Stimulated activated CD8-positive, alpha-beta memory T cell treated with anti-CD3 and anti-CD28 coated beads, Interleukin-4, amount 100 ng/mL, for 48 hours (primary cell): ENCODE measurements at regions not wholly inside any gene's neighbourhood (a gene's known extent, or its start where the extent isn't known, plus 50 kb on each side); places are given as distances from the start of the nearest gene placed in this dataset.
"Not testable (repeated sequence)": the region's sequence is repeated elsewhere in the genome, so short reads cannot be mapped to it uniquely, and the experiment has no call there.

Experiments
- DNase-seq: peaks from one replicate; pipeline ENCODE4 v3.0.0-alpha.2; 2020

DNA sequence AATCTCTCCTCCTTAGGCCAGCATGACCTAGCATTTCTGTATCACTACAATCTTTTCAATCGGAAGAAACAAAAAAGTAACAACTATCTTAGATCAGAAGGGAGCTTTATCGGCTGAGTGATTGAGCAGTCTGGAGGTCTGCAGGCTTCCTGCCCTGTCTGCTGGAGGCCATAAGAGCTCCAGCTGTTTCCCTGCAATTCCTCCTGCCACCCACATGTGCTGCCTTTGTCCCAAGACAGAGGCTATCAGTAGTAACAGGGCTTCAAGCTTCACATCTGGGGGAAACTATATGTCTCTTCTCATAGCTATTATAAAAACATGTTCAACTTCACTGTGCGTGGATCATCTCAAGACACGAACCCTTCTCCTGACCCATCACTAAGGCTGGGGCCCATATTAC, 70.1 kb upstream of the VWC2 start:
- DNase-seq = no peak

DNA sequence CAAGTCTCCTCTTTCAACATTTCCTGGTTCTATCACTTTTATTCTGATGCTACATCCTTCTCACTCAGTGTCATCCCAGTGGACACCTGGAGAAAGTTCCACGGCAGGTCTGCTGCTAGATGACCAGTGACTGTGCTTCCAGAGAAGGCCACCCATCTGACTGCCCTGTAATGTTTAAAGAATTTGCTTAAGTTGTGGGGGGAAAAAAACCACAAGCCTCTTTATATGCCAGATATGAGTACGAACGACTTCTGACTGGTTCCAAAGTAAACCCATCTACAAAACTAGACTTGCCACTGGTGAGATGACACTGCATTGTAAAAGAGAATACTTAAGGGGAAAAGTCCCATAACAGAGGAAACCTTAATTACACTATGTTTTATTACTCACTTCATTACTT, 69.6 kb upstream of the VWC2 start:
- DNase-seq = no peak

DNA sequence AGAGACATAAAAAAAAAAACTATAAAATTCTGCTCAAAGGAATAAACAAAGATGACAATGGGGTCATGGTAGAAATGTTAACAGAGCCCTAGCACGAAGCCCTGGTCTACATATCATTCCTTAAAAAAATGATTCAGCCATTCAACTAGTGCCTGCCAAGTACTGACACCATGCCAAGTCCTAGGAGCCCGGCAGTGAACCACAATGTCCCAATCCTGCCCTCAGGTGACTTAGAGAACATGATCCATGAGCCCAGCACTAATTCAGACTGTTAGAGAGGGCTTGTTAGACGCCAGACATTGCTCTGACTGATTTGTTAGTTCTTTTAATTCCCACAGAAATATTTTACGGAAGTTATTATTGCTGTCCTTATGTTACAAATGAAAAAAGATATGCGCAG, 67.3 kb upstream of the VWC2 start:
- no peak for DNase-seq

DNA sequence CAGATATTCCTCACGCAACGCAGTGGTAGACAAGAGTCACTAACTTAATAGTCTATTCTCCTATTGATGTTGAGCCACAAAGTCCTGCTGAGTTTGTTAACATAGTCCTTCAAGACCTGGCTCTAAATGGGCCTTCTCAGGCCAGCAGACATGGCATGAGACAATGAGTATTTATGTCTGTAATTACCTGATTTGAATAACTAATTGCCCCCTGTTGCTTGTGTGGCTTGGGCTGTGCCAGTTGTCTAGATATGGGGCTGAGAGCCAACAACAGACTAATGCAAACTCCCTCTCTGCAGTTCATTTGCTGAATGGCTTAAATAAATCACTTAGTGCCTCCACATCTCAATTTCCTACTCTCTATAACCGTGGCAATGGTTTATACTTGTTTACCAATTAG, 65.5 kb upstream of the VWC2 start:
- no peak for DNase-seq

DNA sequence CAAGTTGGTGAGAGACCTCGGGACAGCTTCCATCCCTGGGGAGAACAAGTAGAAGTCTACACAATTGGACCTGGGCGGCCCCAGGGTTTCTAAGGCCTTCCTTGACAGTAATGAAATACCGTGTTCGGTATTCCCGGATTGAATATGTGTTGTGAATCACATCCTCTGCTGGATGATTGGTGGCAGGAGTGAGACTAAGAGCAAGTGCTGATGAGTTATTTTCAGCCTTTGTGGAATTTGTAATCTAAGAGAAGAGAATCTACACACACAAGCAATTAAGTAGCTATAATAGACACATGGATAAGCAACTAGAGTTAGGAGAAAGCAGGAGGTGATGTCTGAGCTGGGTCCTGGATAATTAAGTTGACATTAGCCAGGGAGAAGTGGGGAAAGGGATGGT, 64.8 kb upstream of the VWC2 start:
- DNase-seq = no peak

DNA sequence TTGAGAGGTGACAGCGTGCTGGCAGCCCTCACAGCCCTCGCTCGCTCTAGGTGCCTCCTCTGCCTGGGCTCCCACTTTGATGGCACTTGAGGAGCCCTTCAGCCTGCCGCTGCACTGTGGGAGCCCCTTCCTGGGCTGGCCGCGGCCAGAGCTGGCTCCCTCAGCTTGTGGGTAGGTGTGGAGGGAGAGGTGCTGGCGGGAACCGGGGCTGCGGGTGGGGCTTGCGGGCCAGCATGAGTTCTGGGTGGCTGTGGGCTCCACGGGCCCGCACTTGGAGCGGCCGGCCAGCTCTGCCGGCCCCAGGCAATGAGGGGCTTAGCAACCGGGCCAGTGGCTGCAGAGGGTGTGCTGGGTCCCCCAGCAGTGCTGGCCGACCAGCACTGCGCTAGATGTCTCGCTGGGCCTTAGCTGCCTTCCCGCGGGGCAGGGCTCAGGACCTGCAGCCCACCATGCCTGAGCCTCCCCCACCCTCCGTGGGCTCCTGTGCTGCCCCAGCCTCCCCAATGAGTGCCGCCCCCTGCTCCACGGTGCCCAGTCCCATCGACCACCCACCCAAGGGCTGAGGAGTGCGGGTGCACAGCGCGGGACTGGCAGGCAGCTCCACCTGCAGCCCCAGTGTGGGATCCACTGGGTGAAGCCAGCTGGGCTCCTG, 62.2 kb upstream of the VWC2 start:
- DNase-seq = not testable (repeated sequence)

DNA sequence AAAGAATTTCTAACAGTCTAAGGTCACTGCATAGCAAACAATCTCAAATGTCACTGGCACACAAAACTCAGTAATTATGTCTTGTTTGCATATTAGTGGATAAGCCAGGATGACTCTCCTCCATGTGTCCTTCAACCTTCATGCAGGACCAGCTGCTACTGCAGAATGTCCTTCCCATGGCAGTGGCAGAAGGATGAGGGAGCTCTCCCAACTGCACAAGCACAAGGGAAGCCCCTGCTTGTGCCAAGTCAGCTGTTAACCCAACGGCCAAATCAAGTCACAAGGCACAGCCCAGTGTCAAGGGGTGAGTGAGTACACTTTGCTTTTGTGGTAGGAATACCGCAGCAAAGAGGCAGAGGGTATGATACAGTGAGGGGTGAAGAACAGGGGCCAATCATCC, 59.3 kb upstream of the VWC2 start:
- DNase-seq = no peak

GRCh38 chr7:49715486-49715885, 58.0 kb upstream of the VWC2 start:
- no peak for DNase-seq

GRCh38 chr7:49717547-49717946, 55.9 kb upstream of the VWC2 start:
- no peak for DNase-seq

DNA sequence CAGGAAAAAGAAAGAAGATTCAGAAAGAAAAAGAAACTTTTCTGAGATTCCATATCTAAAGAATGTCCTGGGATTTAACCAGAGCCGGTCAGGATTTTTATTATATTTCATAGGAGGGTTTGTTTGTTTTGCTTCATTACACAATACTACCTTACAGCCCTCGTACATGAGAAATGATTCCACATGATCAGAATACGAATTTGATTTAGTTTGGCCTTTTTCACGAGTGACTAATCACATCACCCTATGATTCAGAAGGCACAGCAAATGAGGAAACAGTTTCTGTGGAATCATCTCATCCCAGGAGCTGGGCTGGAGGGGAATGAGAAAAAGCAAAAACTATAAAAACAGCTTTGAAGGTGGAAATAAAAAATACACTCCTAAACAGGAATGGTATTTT, 54.7 kb upstream of the VWC2 start:
- DNase-seq = no peak

GRCh38 chr7:49721441-49721840, 52.0 kb upstream of the VWC2 start:
- no peak for DNase-seq
